ENCODE measurements at regions not wholly inside any gene's neighbourhood (a gene's known extent, or its start where the extent isn't known, plus 50 kb on each side); places are given as distances from the start of the nearest gene placed in this dataset.

DNA sequence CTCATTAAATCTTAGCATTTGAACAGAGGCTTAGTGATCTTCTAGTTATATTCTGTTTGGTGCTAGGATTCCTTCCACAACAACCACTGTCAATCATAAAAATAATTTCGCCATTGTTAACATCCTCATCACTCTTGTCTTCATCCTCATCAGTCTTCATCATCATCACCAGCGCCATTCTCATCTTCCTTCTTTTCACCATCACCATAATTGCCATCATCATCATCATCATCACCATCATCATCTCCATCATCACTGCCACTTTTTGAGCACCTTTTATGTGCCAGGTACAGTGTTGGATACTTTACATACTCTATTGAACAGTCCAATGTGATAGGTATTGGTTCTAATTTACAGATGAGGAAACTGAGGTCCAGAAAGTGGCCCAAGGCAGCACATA is 245.7 kb downstream of the PTPRU start:
- intact Hi-C loops (cut with DNase I; ENCODE audit: low total_unique reads), result no loop called here
- H3K9me3 ChIP-seq, result peaks cover 0 to 16% (median 0%) of the 10 kb centered on the region in 8 donors
- DNase-seq, result no peak
- WGBS, 5 donors, result 77 to 89% (median 86%) methylated on average over 2 of the region's 2 CpGs
- no peaks in the 10 kb centered on the region for H3K4me1 ChIP-seq
- no peak overlapping the region for H3K4me3 ChIP-seq
- TF ChIP-seq POLR2AphosphoS5 (IDR thresholded peaks at IDR 0.05) (no peak), POLR2A (IDR thresholded peaks at IDR 0.05) (no peak)
- TF ChIP-seq, protein P1, sequence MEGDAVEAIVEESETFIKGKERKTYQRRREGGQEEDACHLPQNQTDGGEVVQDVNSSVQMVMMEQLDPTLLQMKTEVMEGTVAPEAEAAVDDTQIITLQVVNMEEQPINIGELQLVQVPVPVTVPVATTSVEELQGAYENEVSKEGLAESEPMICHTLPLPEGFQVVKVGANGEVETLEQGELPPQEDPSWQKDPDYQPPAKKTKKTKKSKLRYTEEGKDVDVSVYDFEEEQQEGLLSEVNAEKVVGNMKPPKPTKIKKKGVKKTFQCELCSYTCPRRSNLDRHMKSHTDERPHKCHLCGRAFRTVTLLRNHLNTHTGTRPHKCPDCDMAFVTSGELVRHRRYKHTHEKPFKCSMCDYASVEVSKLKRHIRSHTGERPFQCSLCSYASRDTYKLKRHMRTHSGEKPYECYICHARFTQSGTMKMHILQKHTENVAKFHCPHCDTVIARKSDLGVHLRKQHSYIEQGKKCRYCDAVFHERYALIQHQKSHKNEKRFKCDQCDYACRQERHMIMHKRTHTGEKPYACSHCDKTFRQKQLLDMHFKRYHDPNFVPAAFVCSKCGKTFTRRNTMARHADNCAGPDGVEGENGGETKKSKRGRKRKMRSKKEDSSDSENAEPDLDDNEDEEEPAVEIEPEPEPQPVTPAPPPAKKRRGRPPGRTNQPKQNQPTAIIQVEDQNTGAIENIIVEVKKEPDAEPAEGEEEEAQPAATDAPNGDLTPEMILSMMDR (IDR thresholded peaks at IDR 0.05 in 8 of 11, conservative IDR thresholded peaks at IDR 0.05 in 3 of 11), result no peak
- no peaks in the 10 kb centered on the region for H3K36me3 ChIP-seq
- H3K27me3 ChIP-seq (replicated peaks in 1 of 7), result peaks cover 0 to 69% (median 18%) of the 10 kb centered on the region in 7 donors
- H3K27ac ChIP-seq, result no peak overlapping the region

DNA sequence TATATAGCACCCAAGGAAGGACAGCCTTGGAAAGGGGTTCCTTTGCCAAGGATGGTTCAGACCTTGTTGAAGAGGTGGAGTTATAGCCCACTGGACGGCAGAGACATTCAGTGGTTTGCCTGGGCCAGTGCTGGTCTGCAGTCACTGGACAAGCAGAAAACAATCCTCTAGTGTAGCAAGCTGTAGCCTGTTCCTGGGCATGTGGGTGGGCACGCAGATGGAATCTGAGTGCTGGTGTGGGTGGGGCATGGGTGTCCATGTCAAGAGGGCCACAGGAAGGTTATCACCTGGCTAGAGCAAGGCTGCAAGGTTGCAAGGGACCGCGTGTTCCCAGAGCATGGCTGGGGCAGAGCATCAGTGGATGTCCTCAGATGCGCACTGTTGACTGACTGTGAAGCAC is 244.7 kb downstream of the PTPRU start:
- DNase-seq, result peak; percentile 46
- H3K9me3 ChIP-seq, result peaks cover 0 to 16% (median 0%) of the 10 kb centered on the region in 8 donors
- H3K4me1 ChIP-seq, result no peaks in the 10 kb centered on the region
- 56 to 72% (median 70%) methylated on average over 5 of the region's 5 CpGs for WGBS, 5 donors
- no peaks in the 10 kb centered on the region for H3K36me3 ChIP-seq
- intact Hi-C loops (cut with DNase I; ENCODE audit: low total_unique reads), result no loop called here
- no peak overlapping the region for H3K27ac ChIP-seq
- peaks cover 0 to 72% (median 18%) of the 10 kb centered on the region in 7 donors for H3K27me3 ChIP-seq (replicated peaks in 1 of 7)
- H3K4me3 ChIP-seq, result no peak overlapping the region
- TF ChIP-seq POLR2A (IDR thresholded peaks at IDR 0.05), result no peak
- no peak for TF ChIP-seq POLR2AphosphoS5 (IDR thresholded peaks at IDR 0.05)
- TF ChIP-seq, protein P1 (IDR thresholded peaks at IDR 0.05 in 8 of 11, conservative IDR thresholded peaks at IDR 0.05 in 3 of 11), result no peak

GRCh38 chr1:29478879-29479278 is 242.6 kb downstream of the PTPRU start:
- WGBS, 5 donors, result 40 to 51% (median 44%) methylated on average over 7 of the region's 7 CpGs

GRCh38 chr1:29478151-29478791 is 241.9 kb downstream of the PTPRU start:
- WGBS, 5 donors, result 5 to 12% (median 6%) methylated on average over 18 to 37 of the region's 37 CpGs
- Histone ChIP-seq H3K27me3 (replicated peaks in 1 of 7) (peaks cover 0 to 75% (median 18%) of the 10 kb centered on the region in 7 donors), H3K4me3 (no peak overlapping the region), H3K9me3 (peaks cover 0 to 16% (median 0%) of the 10 kb centered on the region in 8 donors), H3K27ac (no peak overlapping the region), H3K4me1 (no peaks in the 10 kb centered on the region), H3K36me3 (no peaks in the 10 kb centered on the region)
- intact Hi-C loops (cut with DNase I; ENCODE audit: low total_unique reads), result no loop called here
- peak; percentile 49 for DNase-seq
- TF ChIP-seq, protein P1 (IDR thresholded peaks at IDR 0.05 in 8 of 11, conservative IDR thresholded peaks at IDR 0.05 in 3 of 11), result no peak
- TF ChIP-seq POLR2AphosphoS5 (IDR thresholded peaks at IDR 0.05) (no peak), POLR2A (IDR thresholded peaks at IDR 0.05) (no peak)

More at GRCh38 chr1:29478879-29479278, 242.6 kb downstream of the PTPRU start:
- no peak overlapping the region for H3K4me3 ChIP-seq
- H3K27me3 ChIP-seq (replicated peaks in 1 of 7), result peaks cover 0 to 71% (median 18%) of the 10 kb centered on the region in 7 donors
- no peak for TF ChIP-seq POLR2AphosphoS5 (IDR thresholded peaks at IDR 0.05)
- TF ChIP-seq, protein P1 (IDR thresholded peaks at IDR 0.05 in 8 of 11, conservative IDR thresholded peaks at IDR 0.05 in 3 of 11), result no peak
- TF ChIP-seq POLR2A (IDR thresholded peaks at IDR 0.05), result no peak
- no peaks in the 10 kb centered on the region for H3K4me1 ChIP-seq
- peak; percentile 28 for DNase-seq
- no peak overlapping the region for H3K27ac ChIP-seq
- intact Hi-C loops (cut with DNase I; ENCODE audit: low total_unique reads), result no loop called here
- H3K9me3 ChIP-seq, result peaks cover 0 to 16% (median 0%) of the 10 kb centered on the region in 8 donors
- H3K36me3 ChIP-seq, result no peaks in the 10 kb centered on the region

Data from spleen (tissue), 11 donors.